Endothelial cell of umbilical vein (primary cell): ENCODE measurements at regions not wholly inside any gene's neighbourhood (a gene's known extent, or its start where the extent isn't known, plus 50 kb on each side); places are given as distances from the start of the nearest gene placed in this dataset.

Experiments
- BruUV-seq: library from RNA; stranded (reverse); fragments of 400-500 nt; replicated peaks from 2 replicates; lab custom pipeline; 2021; lab: Mats Ljungman, UMichigan
- CTCF ChIA-PET: fragments of 300-600, 350-600 bp; sonication (Branson Sonifier 250); formaldehyde crosslinking; loops from one replicate; lab custom pipeline; 2021; ENCODE audit warnings: antibody characterized with exemption, inconsistent platforms; lab: Charles Lee
- POLR2A ChIA-PET: fragments of 300-600, 350-600 bp; sonication (Branson Sonifier 250); formaldehyde crosslinking; loops from one replicate; lab custom pipeline; 2021; ENCODE audit warnings: antibody characterized with exemption, inconsistent platforms; lab: Charles Lee
- DNase-seq: peaks from one replicate; pipeline ENCODE4 v3.0.0-alpha.2; 2011; ENCODE audit warnings: low read depth, low spot score
- FAIRE-seq: peaks from 2 replicates; lab custom pipeline; 2011; peaks lifted over from hg19 to GRCh38; lab: Jason Lieb, UNC
- H2AFZ ChIP-seq: 2 replicates; pipeline ENCODE4 v1.6.0; 2012; ENCODE audit warnings: low read depth, low read length, control low read depth, inconsistent platforms
- H3K27ac ChIP-seq: 2 replicates; pipeline ENCODE4 v1.5.1; 2011; ENCODE audit warnings: low read depth, mild to moderate bottlenecking, control low read depth, low read length, moderate library complexity; ENCODE audit not compliant: insufficient read depth
- H3K27me3 ChIP-seq, 2 experiments: 2 replicates each; pipeline versions ENCODE4 v1.6.0 to v1.6.1; 2011; ENCODE audit warnings: low read length in 2 of 2, mixed read lengths in 1 of 2; ENCODE audit not compliant: control insufficient read depth in 2 of 2, insufficient read depth in 2 of 2
- H3K36me3 ChIP-seq, 2 experiments: 2 replicates in 1 of 2; 3 replicates in 1 of 2; pipeline ENCODE4 v1.5.1; 2011; ENCODE audit warnings: low read length in 2 of 2, mild to moderate bottlenecking in 1 of 2, moderate library complexity in 1 of 2; ENCODE audit not compliant: control insufficient read depth in 2 of 2, insufficient read depth in 2 of 2; ENCODE audit errors: extremely low read depth in 1 of 2
- H3K4me1 ChIP-seq: 3 replicates; pipeline ENCODE4 v1.5.1; 2011; ENCODE audit warnings: mild to moderate bottlenecking, low read length; ENCODE audit not compliant: control insufficient read depth, insufficient read depth; ENCODE audit errors: extremely low read depth
- H3K4me2 ChIP-seq: 2 replicates; pipeline ENCODE4 v1.6.1; 2011; ENCODE audit warnings: low read length, control low read depth, mixed read lengths; ENCODE audit not compliant: insufficient read depth
- H3K4me3 ChIP-seq, 3 experiments: fragments of 200-600 bp in 1 of 3; sonication (generic), shearing (Covaris generic) in 1 of 3; replicated peaks in 1 of 3; 2 replicates each; pipeline ENCODE4 v1.5.1; 2011 to 2016; ENCODE audit warnings: control low read depth in 3 of 3, low read length in 3 of 3, mild to moderate bottlenecking in 2 of 3, inconsistent platforms in 1 of 3, low read depth in 1 of 3, moderate library complexity in 1 of 3; ENCODE audit not compliant: insufficient read depth in 1 of 3
- H3K79me2 ChIP-seq: 2 replicates; pipeline ENCODE4 v1.6.0; 2012; ENCODE audit warnings: low read length, inconsistent platforms; ENCODE audit not compliant: control insufficient read depth, insufficient read depth
- H3K9ac ChIP-seq: replicated peaks from 2 replicates; pipeline ENCODE3; 2011; ENCODE audit warnings: low read length, control low read depth; ENCODE audit not compliant: insufficient read depth; ENCODE audit errors: extremely low read depth
- H3K9me1 ChIP-seq: replicated peaks from 3 replicates; pipeline ENCODE4 v1.6.0; 2011; ENCODE audit warnings: mild to moderate bottlenecking, low read length; ENCODE audit not compliant: control insufficient read depth, insufficient read depth; ENCODE audit errors: extremely low read depth
- H3K9me3 ChIP-seq: replicated peaks from 2 replicates; pipeline ENCODE4 v1.5.1; 2012; ENCODE audit warnings: low read length, inconsistent platforms; ENCODE audit not compliant: control insufficient read depth, insufficient read depth
- H4K20me1 ChIP-seq: replicated peaks from 2 replicates; pipeline ENCODE3; 2011; ENCODE audit warnings: mild to moderate bottlenecking, low read length; ENCODE audit not compliant: control insufficient read depth, insufficient read depth; ENCODE audit errors: extremely low read depth
- CTCF ChIP-seq, 2 donors: IDR thresholded peaks; 1 replicate in 1 of 2; 2 replicates in 1 of 2; pipeline ENCODE4 v1.5.1; 2011; ENCODE audit warnings: low read length in 2 of 2, mild to moderate bottlenecking in 2 of 2, moderate library complexity in 2 of 2, control low read depth in 1 of 2, inconsistent platforms in 1 of 2, low read depth in 1 of 2; ENCODE audit not compliant: insufficient read depth in 1 of 2; ENCODE audit errors: extremely low read depth in 1 of 2
- EZH2 ChIP-seq: IDR thresholded peaks from 2 replicates; pipeline ENCODE4 v1.6.1; 2012; ENCODE audit warnings: borderline replicate concordance, low read depth, mild to moderate bottlenecking, moderate library complexity, low read length, inconsistent platforms; ENCODE audit not compliant: severe bottlenecking
- FOS ChIP-seq: IDR thresholded peaks from 2 replicates; pipeline ENCODE4 v1.6.1; 2011; ENCODE audit warnings: mild to moderate bottlenecking, low read length, moderate library complexity, borderline replicate concordance; ENCODE audit not compliant: insufficient read depth
- GATA2 ChIP-seq: IDR thresholded peaks from 2 replicates; pipeline ENCODE4 v1.7.0; 2011; ENCODE audit warnings: low read depth, mild to moderate bottlenecking, moderate library complexity, mixed read lengths, low read length; ENCODE audit not compliant: insufficient read length, insufficient read depth
- JUN ChIP-seq: IDR thresholded peaks from 2 replicates; pipeline ENCODE4 v1.6.1; 2011; ENCODE audit warnings: borderline replicate concordance, low read depth; ENCODE audit not compliant: insufficient read length, insufficient read depth
- MAX ChIP-seq: IDR thresholded peaks from 2 replicates; pipeline ENCODE4 v1.6.1; 2011; ENCODE audit not compliant: insufficient read depth, insufficient read length
- MYC ChIP-seq: IDR thresholded peaks from one replicate; pipeline ENCODE4 v1.6.1; 2011; ENCODE audit warnings: mild to moderate bottlenecking, low read depth, low read length
- POLR2A ChIP-seq: IDR thresholded peaks from 2 replicates; pipeline ENCODE4 v1.6.1; 2012; ENCODE audit warnings: low read depth, mild to moderate bottlenecking, control low read depth, low read length
- POLR2AphosphoS5 ChIP-seq: IDR thresholded peaks from 2 replicates; pipeline ENCODE4 v1.6.1; 2012; ENCODE audit warnings: low read depth, mild to moderate bottlenecking, control low read depth, low read length, moderate library complexity; ENCODE audit not compliant: insufficient read depth
- dilution Hi-C: fragments of 300-500 bp; cut with MboI; formaldehyde crosslinking; loops from one replicate; pipeline ENCODE4 v1.15.0; 2019; ENCODE audit warnings: low sequenced_read_pairs; ENCODE audit not compliant: extremely low pct_ligation_motif_present
- intact Hi-C: fragments of 100-400 bp; cut with micrococcal nuclease; formaldehyde crosslinking; loops from one replicate; pipeline ENCODE4 v1.10.0; 2022

DNA sequence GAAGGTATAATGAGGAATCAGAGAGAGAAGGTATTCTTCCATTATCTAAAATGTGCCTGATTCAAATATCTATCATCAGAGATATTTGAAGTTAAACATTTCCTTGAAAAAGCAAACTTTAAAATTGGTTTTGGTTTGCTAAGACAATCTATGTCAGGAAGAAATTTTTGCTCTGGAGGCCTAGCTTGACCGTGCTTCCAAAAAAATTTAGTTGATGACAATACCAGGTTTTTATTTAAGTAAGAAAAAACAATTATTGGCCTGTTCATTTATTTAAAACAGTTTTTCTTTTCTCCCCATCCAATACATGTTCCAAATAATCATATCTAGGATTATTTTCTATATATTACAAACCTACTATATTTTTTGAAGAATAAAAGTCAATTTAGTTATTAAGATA is 75.3 kb downstream of the OTOL1 start:
- Histone ChIP-seq H3K27ac (no peak overlapping the region), H3K27me3 (no peaks in the 10 kb centered on the region), H3K9me1 (no peaks in the 10 kb centered on the region), H2AFZ (no peak overlapping the region), H3K9me3 (no peaks in the 10 kb centered on the region), H4K20me1 (no peaks in the 10 kb centered on the region), H3K4me1 (no peaks in the 10 kb centered on the region), H3K4me3 (no peak overlapping the region), H3K9ac (no peak overlapping the region), H3K4me2 (no peak overlapping the region), H3K79me2 (no peaks in the 10 kb centered on the region), H3K36me3 (no peaks in the 10 kb centered on the region)
- FAIRE-seq: no peak
- intact Hi-C loops (no loop called here), dilution Hi-C loops (no loop called here)
- TF ChIP-seq CTCF (IDR thresholded peaks at IDR 0.05; ENCODE audit: extremely low read depth in 1 of 2, insufficient read depth in 1 of 2, low read depth in 1 of 2, low read length in 2 of 2) (no peak), FOS (no peak), POLR2A (no peak), MYC (no peak), MAX (no peak), EZH2 (no peak), GATA2 (no peak), POLR2AphosphoS5 (no peak), JUN (no peak)
- CTCF ChIA-PET: no interaction called here
- no TSS peak for BruUV-seq
- POLR2A ChIA-PET: no interaction called here
- DNase-seq: no peak
